Body of pancreas (tissue), 4 donors: ENCODE measurements at regions not wholly inside any gene's neighbourhood (a gene's known extent, or its start where the extent isn't known, plus 50 kb on each side); places are given as distances from the start of the nearest gene placed in this dataset.

ENCODE experiments used
- POLR2A ChIP-seq, 3 donors: fragments of 450-650 bp; IDR thresholded peaks; one replicate each; pipeline ENCODE4 v1.6.1; 2016; ENCODE audit warnings: antibody characterized with exemption in 3 of 3, mild to moderate bottlenecking in 2 of 3
- TF ChIP-seq, protein P1 (sequence below), 7 experiments: fragments of 450-650 bp in 4 of 7; fragments of 200-600 bp in 3 of 7; sonication (generic) in 3 of 7; IDR thresholded peaks; one replicate each; pipeline ENCODE4 v1.5.1; 2016 to 2019; ENCODE audit warnings: antibody characterized with exemption in 7 of 7

DNA sequence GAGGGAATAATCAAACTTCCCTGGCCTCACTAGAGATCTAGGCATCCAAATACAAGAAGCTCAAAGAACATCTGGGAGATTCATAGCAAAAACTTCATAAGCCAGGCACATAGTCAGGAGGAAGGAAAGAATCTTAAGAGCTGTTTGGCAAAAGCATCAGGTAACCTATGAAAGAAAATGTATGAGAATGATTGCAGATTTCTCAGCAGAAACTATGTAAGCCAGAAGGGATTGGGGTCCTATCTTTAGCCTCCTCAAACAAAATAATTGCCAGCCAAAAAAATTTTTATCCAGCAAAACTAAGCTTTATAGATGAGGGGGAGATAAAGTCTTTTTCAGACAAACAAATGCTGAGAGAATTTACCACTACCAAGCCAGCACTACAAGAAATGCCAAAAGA is 1036.3 kb downstream of the TBL1XR1 start:
- TF ChIP-seq, protein P1, sequence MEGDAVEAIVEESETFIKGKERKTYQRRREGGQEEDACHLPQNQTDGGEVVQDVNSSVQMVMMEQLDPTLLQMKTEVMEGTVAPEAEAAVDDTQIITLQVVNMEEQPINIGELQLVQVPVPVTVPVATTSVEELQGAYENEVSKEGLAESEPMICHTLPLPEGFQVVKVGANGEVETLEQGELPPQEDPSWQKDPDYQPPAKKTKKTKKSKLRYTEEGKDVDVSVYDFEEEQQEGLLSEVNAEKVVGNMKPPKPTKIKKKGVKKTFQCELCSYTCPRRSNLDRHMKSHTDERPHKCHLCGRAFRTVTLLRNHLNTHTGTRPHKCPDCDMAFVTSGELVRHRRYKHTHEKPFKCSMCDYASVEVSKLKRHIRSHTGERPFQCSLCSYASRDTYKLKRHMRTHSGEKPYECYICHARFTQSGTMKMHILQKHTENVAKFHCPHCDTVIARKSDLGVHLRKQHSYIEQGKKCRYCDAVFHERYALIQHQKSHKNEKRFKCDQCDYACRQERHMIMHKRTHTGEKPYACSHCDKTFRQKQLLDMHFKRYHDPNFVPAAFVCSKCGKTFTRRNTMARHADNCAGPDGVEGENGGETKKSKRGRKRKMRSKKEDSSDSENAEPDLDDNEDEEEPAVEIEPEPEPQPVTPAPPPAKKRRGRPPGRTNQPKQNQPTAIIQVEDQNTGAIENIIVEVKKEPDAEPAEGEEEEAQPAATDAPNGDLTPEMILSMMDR (IDR thresholded peaks at IDR 0.05): no peak
- TF ChIP-seq POLR2A (IDR thresholded peaks at IDR 0.05): no peak
